Stimulated activated CD8-positive, alpha-beta memory T cell treated with anti-CD3 and anti-CD28 coated beads, Interleukin-4, amount 100 ng/mL, for 48 hours (primary cell): ENCODE measurements at regions not wholly inside any gene's neighbourhood (a gene's known extent, or its start where the extent isn't known, plus 50 kb on each side); places are given as distances from the start of the nearest gene placed in this dataset.

ENCODE experiments used
- DNase-seq: peaks from one replicate; pipeline ENCODE4 v3.0.0-alpha.2; 2020

DNA sequence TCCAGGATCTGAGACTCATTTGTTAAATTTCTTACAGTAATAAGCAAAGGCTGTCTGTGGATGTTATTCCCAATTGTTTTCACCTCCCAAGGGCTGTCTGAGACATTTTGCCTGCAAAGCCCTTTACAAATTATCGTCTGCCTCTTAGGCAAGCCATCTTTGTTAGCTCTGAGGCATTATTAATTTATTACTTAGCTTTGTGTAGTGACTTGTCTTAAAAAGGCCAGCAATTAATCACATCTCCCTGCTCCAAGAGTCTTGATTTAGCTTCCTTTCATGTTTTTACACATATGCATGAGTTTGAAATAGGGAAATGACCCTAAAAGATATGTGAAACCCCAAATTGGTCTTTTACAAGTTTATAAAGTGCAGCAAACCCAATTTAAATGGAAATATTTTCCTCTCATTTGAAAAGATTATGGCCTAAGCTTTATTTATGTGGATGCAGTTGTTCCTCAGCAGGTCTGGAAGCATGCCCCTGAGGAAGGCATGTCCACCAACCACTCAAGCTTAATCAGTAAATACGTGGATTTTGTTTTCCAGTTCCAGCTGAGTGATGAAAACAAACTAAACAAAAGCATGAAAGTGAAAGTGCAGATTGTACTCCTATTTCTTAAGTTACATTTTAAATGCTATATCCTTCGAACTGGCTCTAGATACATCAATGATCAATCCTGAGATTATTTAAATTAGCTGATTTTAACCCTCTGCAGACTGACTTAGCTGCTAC, 173.6 kb upstream of the LNX1 start:
- no peak for DNase-seq

- no peak for DNase-seq
These were observed 172.7 kb upstream of the LNX1 start for GRCh38 chr4:53763813-53764597.

DNA sequence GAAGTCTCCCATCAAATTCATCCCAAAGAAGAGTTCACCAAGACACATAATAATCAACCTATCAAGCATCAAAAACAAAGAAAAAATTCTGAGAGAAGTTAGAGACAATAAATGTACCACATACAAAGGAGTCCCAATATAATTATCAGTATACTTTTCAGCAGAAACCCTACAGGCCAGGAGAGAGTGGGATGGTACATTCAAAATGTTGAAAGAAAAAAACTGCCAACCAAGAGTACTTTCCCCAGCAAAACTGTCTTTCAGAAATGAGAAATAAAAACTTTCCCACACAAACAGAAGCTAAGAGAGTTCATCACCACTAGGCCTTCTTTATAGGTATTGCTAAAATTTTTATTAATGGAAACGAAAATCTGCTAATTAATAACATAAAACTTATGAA, 164.4 kb upstream of the LNX1 start:
- no peak for DNase-seq

GRCh38 chr4:53752124-53752523, 160.8 kb upstream of the LNX1 start:
- DNase-seq = no peak

- no peak for DNase-seq
These were observed 157.1 kb upstream of the LNX1 start for GRCh38 chr4:53748328-53748772.

GRCh38 chr4:53747401-53747800, 156.1 kb upstream of the LNX1 start:
- no peak for DNase-seq

DNA sequence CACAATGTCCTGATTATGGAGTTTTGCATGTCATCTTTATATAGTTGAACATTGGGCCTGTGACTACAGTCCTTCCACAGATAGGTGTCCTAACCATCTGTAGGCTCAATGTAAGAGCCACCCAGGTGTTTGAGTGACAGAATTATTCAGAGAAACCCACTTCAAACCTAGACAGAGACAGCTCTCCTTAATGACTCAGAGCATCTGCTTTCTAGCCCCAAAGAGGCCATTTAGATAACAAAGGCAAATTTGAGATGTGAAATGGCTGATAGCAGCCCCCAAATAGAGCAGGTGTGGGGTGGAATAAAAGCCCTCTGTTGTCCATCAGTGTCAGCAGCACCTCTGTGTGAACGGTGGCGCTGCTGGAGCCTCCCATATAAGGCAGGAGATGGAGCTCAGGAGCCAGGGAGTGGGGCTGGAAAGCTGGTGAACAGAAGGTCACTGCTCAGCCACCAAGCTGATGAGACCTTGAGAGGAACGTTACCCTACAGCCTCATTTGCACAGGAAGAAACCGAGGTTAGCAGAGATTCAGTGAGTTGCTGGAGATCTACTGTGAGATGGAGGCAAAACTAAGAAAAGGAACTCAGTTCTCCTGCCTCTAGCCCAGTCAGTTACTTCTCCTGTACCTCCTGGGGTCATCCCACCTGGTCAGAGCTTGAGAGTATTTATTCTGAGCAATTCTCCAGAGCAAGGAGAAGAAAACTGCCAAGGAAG, 153.3 kb upstream of the LNX1 start:
- no peak for DNase-seq

DNA sequence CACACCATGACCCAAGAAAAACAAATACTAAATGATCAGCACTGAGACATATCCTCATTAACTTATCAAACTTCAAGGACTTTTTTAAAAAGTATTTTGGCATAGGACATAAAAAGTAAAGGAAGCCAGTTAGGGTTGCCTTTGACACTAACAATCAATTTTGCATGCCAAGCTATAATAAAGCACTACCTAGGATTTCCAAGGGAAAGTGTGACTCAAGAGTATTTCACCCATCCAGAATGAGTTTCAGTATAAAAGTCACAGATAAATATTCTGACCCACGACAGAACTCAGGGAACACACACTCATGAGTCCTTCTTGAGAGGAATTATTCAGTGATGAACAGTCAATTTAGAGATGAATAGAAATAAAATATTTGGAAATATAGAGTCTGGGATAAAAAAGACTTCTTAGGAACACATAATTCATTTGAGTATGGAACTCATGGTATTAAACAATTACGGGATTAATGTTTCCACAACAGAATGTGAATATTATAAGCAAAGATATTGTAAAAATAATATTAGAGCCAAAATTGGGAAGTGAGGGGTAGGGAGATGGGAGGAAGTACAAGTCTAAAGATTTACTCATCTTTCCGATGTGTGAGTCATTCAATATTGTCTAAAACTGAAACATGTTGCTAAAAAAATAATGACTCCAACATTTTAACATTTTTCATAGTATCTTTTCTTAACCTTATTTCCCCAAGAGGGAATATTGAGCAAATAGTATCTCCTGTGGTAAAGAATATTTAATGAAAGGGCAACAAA, 143.5 kb upstream of the LNX1 start:
- DNase-seq = no peak

DNA sequence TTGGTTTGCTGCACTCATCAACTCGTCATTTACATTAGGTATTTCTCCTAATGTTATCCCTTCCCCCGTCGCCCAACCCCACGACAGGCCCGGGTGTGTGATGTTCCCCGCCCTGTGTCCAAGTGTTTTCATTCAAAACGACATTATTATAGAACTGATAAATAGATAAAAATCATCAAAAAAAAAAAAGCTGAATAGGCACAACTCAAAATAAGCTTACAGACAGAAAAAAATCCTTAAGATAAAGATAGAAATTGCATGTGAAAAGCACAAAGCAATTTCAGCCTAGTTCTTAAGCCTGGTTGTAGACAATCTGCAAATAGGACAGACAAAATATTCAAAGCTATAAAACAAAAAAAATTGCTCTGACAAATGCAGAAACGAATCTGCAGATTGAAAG, 142.9 kb upstream of the LNX1 start:
- DNase-seq = no peak

DNA sequence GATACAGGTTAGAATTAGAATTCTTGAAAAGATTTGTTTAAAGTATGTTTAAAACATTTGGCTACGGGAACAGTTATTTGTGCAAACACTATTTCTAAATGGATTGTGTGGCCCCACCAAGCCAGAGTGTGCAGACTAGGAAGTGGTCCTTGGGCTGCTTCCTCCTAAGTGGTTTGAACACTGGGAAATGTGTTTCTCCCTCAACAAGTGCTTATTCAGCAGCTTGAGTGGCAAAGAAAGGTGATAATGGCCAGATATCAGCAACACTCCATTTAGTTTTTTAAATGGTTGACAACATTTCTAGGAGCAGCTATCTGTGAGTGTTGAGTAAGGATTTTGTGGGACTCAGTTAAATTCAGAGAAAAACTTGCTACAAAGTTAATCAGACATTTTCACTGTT, 141.4 kb upstream of the LNX1 start:
- no peak for DNase-seq

- DNase-seq = no peak
These were observed 138.9 kb upstream of the LNX1 start for GRCh38 chr4:53730031-53730805.

DNA sequence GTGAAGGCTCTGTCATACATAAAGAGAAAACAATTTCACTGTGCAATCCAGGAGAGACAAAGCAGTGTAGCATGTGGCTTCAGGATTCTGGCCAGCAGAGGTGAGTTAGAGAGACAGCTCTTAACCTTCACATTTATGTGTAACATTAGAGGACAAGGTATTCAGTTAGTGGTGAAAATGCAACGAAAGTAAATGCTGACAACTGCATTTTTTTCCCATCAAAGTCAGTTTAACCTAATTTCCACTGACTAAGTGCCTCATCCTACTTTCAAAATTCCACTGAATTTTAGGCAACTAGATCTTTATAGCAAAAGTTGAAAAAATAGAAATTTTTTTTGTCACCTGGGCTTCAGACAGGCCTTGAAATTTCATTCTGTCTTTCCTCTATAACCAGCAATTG, 130.8 kb upstream of the LNX1 start:
- DNase-seq = no peak

GRCh38 chr4:53721263-53721662, 130.0 kb upstream of the LNX1 start:
- no peak for DNase-seq

DNA sequence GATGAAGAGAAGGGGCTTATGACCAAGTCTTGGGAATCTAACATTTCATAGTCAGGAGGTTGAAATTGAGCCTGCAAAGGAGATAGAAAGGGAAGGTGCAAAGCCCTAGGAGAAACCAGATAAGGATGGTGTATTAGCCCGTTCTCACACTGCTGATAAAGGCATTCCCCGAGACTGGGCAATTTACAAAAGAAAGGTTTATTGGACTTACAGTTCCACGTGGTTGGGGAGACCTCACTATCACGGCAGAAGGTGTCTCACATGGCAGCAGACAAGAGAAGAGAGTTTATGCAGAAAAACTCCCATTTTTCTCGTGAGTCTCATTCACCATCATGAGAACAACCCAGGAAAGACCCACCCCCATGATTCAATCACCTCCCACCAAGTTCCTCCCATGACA, 129.5 kb upstream of the LNX1 start:
- no peak for DNase-seq

DNA sequence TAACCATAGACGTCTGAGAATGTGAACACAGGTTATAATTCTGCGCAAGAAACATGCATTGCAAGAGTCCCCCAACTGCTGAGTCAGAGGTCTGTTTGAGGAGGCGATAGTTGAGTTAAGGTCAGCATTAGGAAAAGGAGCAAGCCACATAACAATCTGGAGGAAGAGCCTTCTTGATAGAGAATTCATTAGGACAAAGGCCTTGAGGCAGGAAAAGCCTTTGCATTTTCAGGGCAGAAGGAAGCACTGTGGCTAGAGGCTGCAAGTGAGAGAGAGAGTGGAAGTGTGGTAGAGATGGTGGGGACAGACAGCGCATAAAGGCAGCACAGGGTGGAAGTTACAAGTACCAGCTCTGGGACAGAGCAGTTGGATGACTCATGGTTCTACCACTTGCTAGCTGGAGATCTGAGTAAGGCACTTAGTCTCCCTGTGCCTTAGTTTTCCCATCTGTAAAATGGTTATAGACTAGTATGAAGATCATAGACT, 125.8 kb upstream of the LNX1 start:
- no peak for DNase-seq

- DNase-seq = no peak
These were observed 125.3 kb upstream of the LNX1 start for GRCh38 chr4:53716471-53717063.

- no peak for DNase-seq
These were observed 124.7 kb upstream of the LNX1 start for GRCh38 chr4:53716011-53716410.

GRCh38 chr4:53714236-53715140, 123.2 kb upstream of the LNX1 start:
- DNase-seq = no peak

GRCh38 chr4:53713767-53714166, 122.5 kb upstream of the LNX1 start:
- DNase-seq = no peak

DNA sequence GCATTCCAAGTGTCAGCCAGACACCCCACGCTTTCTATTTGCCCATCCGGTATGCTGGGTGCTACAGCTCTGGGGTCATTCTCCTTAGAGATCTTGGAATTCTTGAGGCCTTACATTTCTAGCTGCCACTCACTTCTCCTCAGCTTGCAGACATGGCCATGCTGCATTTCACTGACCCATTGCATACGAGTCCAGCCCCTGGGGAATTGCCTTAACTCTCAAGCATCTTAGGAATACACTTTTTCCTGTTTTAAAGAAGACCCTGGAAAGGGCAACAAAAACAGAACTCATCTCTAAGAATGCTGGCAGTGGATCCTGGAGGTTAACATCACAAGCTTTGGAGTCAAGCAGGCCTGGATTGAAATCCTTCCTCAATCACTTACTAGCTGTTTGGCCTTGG, 122.0 kb upstream of the LNX1 start:
- no peak for DNase-seq
